ENCODE measurements at regions not wholly inside any gene's neighbourhood (a gene's known extent, or its start where the extent isn't known, plus 50 kb on each side); places are given as distances from the start of the nearest gene placed in this dataset.

- H3K36me3 ChIP-seq (ENCODE audit: control insufficient read depth, insufficient read depth, low read length): no peaks in the 10 kb centered on the region
- POLR2A ChIA-PET: no interaction called here
- DNase-seq (ENCODE audit: low read depth, low spot score): no peak
- peaks cover 7% of the 10 kb centered on the region for H3K4me1 ChIP-seq (ENCODE audit: control insufficient read depth, insufficient read depth, low read length)
- in situ Hi-C loops (cut with HindIII; ENCODE audit: low pct_unique_long_range_greater_than_20kb, low sequenced_read_pairs) (no loop called here), intact Hi-C loops (cut with micrococcal nuclease; ENCODE audit: unreplicated experiment) (no loop called here)
- H3K4me3 ChIP-seq (ENCODE audit: low read depth in 2 of 2, low read length in 2 of 2): no peak overlapping the region
- peak overlapping the region; percentile 7; the same call in 1 of the 2 replicates for H3K27ac ChIP-seq (ENCODE audit: low read length)
- CTCF ChIA-PET: no interaction called here
- ATAC-seq: no peak
- BruUV-seq (replicated peaks): no TSS peak
- no peaks in the 10 kb centered on the region; the same call in 1 of the 2 replicates for H3K9me3 ChIP-seq (ENCODE audit: control insufficient read depth, insufficient read depth, low read depth, low read length)
- TF ChIP-seq TCF7L2 (IDR thresholded peaks at IDR 0.05; ENCODE audit: low read depth, low read length) (no peak), SIN3A (IDR thresholded peaks at IDR 0.05; ENCODE audit: borderline replicate concordance, insufficient read depth, low read depth, low read length) (no peak), POLR2AphosphoS5 (IDR thresholded peaks at IDR 0.05; ENCODE audit: low read depth, low read length) (no peak), REST (IDR thresholded peaks at IDR 0.05; ENCODE audit: insufficient read depth in 1 of 2, low read depth in 2 of 2, low read length in 1 of 2) (no peak), CTCF (IDR thresholded peaks at IDR 0.05) (no peak)
- no peaks in the 10 kb centered on the region for H3K27me3 ChIP-seq (ENCODE audit: control insufficient read depth, insufficient read depth, low read length)
These were observed 75.4 kb downstream of the BTG1 start for GRCh38 chr12:92070054-92070863.

GRCh38 chr12:92068459-92068858 is 77.2 kb downstream of the BTG1 start:
- H3K4me1 ChIP-seq (ENCODE audit: control insufficient read depth, insufficient read depth, low read length): peaks cover 24% of the 10 kb centered on the region
- no TSS peak for BruUV-seq (replicated peaks)
- no peak overlapping the region for H3K27ac ChIP-seq (ENCODE audit: low read length)
- DNase-seq (ENCODE audit: low read depth, low spot score) (no peak), ATAC-seq (no peak)
- intact Hi-C loops (cut with micrococcal nuclease; ENCODE audit: unreplicated experiment): no loop called here
- no peaks in the 10 kb centered on the region for H3K27me3 ChIP-seq (ENCODE audit: control insufficient read depth, insufficient read depth, low read length)
- ChIA-PET POLR2A (no interaction called here), CTCF (no interaction called here)
- no peak for TF ChIP-seq TCF7L2 (IDR thresholded peaks at IDR 0.05; ENCODE audit: low read depth, low read length)
- no peak for TF ChIP-seq SIN3A (IDR thresholded peaks at IDR 0.05; ENCODE audit: borderline replicate concordance, insufficient read depth, low read depth, low read length)
- TF ChIP-seq POLR2AphosphoS5 (IDR thresholded peaks at IDR 0.05; ENCODE audit: low read depth, low read length): no peak
- TF ChIP-seq CTCF (IDR thresholded peaks at IDR 0.05): no peak
- TF ChIP-seq REST (IDR thresholded peaks at IDR 0.05; ENCODE audit: insufficient read depth in 1 of 2, low read depth in 2 of 2, low read length in 1 of 2): no peak
- no peaks in the 10 kb centered on the region; the same call in 1 of the 2 replicates for H3K9me3 ChIP-seq (ENCODE audit: control insufficient read depth, insufficient read depth, low read depth, low read length)
- in situ Hi-C loops (cut with HindIII; ENCODE audit: low pct_unique_long_range_greater_than_20kb, low sequenced_read_pairs): no loop called here
- H3K36me3 ChIP-seq (ENCODE audit: control insufficient read depth, insufficient read depth, low read length): no peaks in the 10 kb centered on the region
- H3K4me3 ChIP-seq (ENCODE audit: low read depth in 2 of 2, low read length in 2 of 2): no peak overlapping the region
